CD4-positive, CD25-positive, alpha-beta regulatory T cell (primary cell): ENCODE measurements at regions not wholly inside any gene's neighbourhood (a gene's known extent, or its start where the extent isn't known, plus 50 kb on each side); places are given as distances from the start of the nearest gene placed in this dataset.

Experiments
- ATAC-seq, 2 donors: fragments of 150-1000 bp; cut with Tn5 transposase; one replicate each; pipeline ENCODE4 v1.10.0; 2021; ENCODE audit warnings: low read depth in 2 of 2, moderate number of reproducible peaks in 2 of 2, moderate library complexity in 1 of 2
- DNase-seq, 3 donors: peaks; one replicate each; pipeline versions ENCODE4 v3.0.0 to v3.0.0-alpha.2; 2012 to 2022; ENCODE audit warnings: mixed read lengths in 1 of 3
- H3K27ac ChIP-seq: one replicate; pipeline ENCODE4 v1.7.0; 2013; ENCODE audit warnings: mild to moderate bottlenecking, low read length; ENCODE audit not compliant: insufficient read depth, poor library complexity, severe bottlenecking
- H3K27me3 ChIP-seq: one replicate; pipeline ENCODE4 v1.7.0; 2013; ENCODE audit warnings: low read length; ENCODE audit not compliant: control insufficient read depth, insufficient read depth
- H3K36me3 ChIP-seq: one replicate; pipeline ENCODE4 v1.7.0; 2013; ENCODE audit warnings: mild to moderate bottlenecking, low read length, moderate library complexity; ENCODE audit not compliant: control insufficient read depth, insufficient read depth
- H3K4me1 ChIP-seq: 2 replicates; pipeline ENCODE4 v1.7.0; 2013; ENCODE audit warnings: mild to moderate bottlenecking, low read length; ENCODE audit not compliant: insufficient read depth, control insufficient read depth, poor library complexity, severe bottlenecking
- H3K4me3 ChIP-seq: one replicate; pipeline ENCODE4 v1.7.0; 2013; ENCODE audit warnings: low read depth, mild to moderate bottlenecking, low read length, moderate library complexity
- H3K9me3 ChIP-seq, 2 experiments: 1 replicate in 1 of 2; 2 replicates in 1 of 2; pipeline ENCODE4 v1.7.0; 2013; ENCODE audit warnings: low read length in 2 of 2, mild to moderate bottlenecking in 1 of 2, moderate library complexity in 1 of 2; ENCODE audit not compliant: control insufficient read depth in 2 of 2
- H3K27ac Mint-ChIP-seq, 3 donors: one replicate each; pipeline ENCODE4 v1.8.0; 2020 to 2022; ENCODE audit warnings: mild to moderate bottlenecking in 3 of 3, mixed read lengths in 3 of 3, moderate library complexity in 2 of 3
- H3K27me3 Mint-ChIP-seq: one replicate; pipeline ENCODE4 v1.8.0; 2022; ENCODE audit warnings: mild to moderate bottlenecking, mixed read lengths
- H3K36me3 Mint-ChIP-seq: one replicate; pipeline ENCODE4 v1.8.0; 2020; ENCODE audit warnings: mixed read lengths
- H3K4me1 Mint-ChIP-seq, 4 donors: one replicate each; pipeline ENCODE4 v1.8.0; 2020 to 2022; ENCODE audit warnings: mixed read lengths in 4 of 4, mild to moderate bottlenecking in 1 of 4
- H3K4me3 Mint-ChIP-seq, 4 donors: one replicate each; pipeline ENCODE4 v1.8.0; 2020 to 2022; ENCODE audit warnings: mild to moderate bottlenecking in 4 of 4, mixed read lengths in 4 of 4, moderate library complexity in 3 of 4
- H3K9me3 Mint-ChIP-seq, 7 donors: one replicate each; pipeline ENCODE4 v1.8.0; 2020 to 2022; ENCODE audit warnings: mixed read lengths in 7 of 7, mild to moderate bottlenecking in 3 of 7, moderate library complexity in 2 of 7

DNA sequence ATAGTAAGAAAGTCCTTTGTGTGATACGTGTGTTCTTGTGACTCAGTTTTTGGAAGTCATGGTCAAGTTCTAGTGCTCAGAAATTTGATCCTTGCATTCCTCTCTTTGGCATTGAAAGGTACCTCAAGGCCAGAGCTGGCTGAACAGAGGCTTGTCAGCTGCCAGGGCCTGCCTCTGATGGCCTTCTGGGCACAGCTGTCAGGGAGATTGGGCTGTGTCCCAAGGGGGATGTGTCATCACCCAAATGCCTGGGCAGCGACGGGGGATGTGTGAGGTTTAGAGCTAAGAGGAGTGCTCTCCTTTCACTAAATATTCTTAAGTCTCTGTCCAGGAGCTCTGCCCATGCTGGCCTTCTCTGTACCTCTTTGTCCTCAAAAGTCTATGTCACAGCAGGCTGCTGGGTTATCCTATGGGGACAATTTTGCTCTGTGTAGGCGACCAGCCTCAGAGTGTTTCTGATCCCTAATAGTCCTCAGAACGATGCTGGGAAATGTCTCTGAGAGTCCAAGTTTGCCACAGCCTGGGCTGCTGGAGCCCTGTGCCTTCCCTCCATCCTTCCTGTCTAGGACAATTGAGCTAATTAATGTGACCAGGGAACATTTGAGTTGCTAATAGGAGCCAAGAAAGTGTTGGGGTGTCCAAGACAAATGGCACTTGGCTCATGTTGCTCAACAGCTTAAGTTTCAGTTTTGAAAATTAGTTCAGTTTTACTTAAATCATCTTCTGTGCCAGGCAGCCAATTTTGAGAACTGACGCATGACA, 115.4 kb upstream of the ZNF521 start:
- ATAC-seq (no peak), DNase-seq (no peak)
- H3K4me1 Mint-ChIP-seq, result no peaks in the 10 kb centered on the region
- H3K27ac ChIP-seq, result no peak overlapping the region
- H3K27me3 Mint-ChIP-seq, result no peaks in the 10 kb centered on the region
- no peaks in the 10 kb centered on the region for H3K27me3 ChIP-seq
- no peak overlapping the region for H3K4me3 ChIP-seq
- H3K9me3 Mint-ChIP-seq, result peaks cover 0 to 8% (median 0%) of the 10 kb centered on the region in 7 donors
- H3K27ac Mint-ChIP-seq, result no peak overlapping the region
- no peaks in the 10 kb centered on the region for H3K4me1 ChIP-seq
- no peaks in the 10 kb centered on the region for H3K36me3 ChIP-seq
- no peaks in the 10 kb centered on the region for H3K36me3 Mint-ChIP-seq
- H3K9me3 ChIP-seq, result no peaks in the 10 kb centered on the region
- no peak overlapping the region for H3K4me3 Mint-ChIP-seq

DNA sequence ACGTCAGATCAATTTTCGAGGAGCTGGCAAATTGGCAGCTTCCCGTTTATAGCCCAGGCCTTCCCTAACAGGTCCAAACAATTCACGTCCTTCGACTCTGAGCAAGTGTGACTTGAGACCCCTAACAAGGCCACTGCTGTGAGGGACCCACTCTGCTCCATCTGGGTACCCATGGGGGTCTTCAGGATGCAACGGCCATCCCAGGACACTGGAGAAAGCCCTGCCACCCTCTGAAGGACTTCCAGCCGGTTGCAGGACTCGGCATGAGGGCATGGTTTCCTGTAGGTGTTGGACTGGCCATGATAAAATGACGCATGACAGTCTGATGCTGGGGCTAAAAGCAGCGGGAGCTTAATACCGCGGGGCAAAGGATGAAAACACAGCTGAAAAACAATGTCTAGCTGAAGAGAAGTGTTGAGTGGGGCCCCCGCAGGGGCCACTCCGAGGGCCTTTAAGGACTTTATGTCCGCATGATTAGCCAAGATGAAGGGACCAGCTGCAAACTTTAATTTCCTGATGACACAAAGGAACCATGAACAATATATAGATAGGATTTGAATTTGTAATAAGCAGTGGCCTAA, 113.3 kb upstream of the ZNF521 start:
- no peaks in the 10 kb centered on the region for H3K36me3 ChIP-seq
- no peak overlapping the region for H3K4me3 Mint-ChIP-seq

DNA sequence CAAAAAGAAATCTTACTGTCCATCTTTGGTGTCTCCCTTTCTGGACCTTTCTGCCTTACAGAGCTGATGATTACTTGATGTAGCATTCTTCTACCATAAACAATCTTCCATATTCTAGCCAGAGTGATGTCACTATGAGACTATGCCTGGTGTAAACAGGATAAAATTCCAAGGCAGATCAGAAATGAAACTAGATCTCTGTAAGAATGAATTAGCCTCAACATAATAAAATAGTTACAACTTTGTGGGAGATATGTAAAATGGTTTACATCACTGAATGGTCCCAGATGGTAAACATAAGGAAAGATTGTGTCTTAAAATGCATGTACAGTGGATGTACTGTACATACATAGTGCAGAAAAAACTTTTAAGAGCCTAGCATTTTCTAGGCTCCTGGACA, 112.3 kb upstream of the ZNF521 start:
- Mint-ChIP-seq H3K4me1 (no peaks in the 10 kb centered on the region), H3K9me3 (peaks cover 0 to 2% (median 0%) of the 10 kb centered on the region in 7 donors), H3K27ac (no peak overlapping the region), H3K27me3 (no peaks in the 10 kb centered on the region), H3K4me3 (no peak overlapping the region), H3K36me3 (no peaks in the 10 kb centered on the region)
- ATAC-seq (no peak), DNase-seq (no peak)
- Histone ChIP-seq H3K9me3 (no peaks in the 10 kb centered on the region), H3K27me3 (no peaks in the 10 kb centered on the region), H3K4me1 (no peaks in the 10 kb centered on the region), H3K4me3 (no peak overlapping the region), H3K36me3 (no peaks in the 10 kb centered on the region), H3K27ac (no peak overlapping the region)

More for the DNA sequence above, 113.3 kb upstream of the ZNF521 start:
- Histone ChIP-seq H3K4me3 (no peak overlapping the region), H3K9me3 (no peaks in the 10 kb centered on the region), H3K27me3 (no peaks in the 10 kb centered on the region), H3K4me1 (no peaks in the 10 kb centered on the region), H3K27ac (no peak overlapping the region)
- no peaks in the 10 kb centered on the region for H3K36me3 Mint-ChIP-seq
- no peak overlapping the region for H3K27ac Mint-ChIP-seq
- ATAC-seq, result no peak
- H3K9me3 Mint-ChIP-seq, result peaks cover 0 to 8% (median 0%) of the 10 kb centered on the region in 7 donors
- H3K4me1 Mint-ChIP-seq, result no peaks in the 10 kb centered on the region
- no peaks in the 10 kb centered on the region for H3K27me3 Mint-ChIP-seq
- no peak for DNase-seq

DNA sequence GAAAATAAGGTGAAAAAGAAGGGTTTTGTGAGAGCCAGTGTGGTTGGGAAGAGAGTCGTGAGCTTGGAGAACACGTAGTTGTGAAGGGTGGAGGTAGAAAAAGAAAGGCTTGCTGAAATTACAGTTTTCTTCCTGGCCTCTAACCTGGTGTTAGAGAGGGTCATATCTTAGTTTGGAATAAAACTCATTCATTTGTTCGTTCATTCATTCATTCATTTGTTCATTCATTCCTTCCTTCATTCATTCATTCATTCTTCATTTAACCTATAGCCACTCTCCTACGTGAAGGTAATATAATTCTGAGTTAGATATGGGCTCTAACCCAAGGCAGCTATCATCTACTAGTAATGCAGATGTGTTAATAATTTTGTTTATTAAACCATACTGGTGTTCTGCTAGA, 111.8 kb upstream of the ZNF521 start:
- Histone ChIP-seq H3K4me1 (no peaks in the 10 kb centered on the region), H3K36me3 (no peaks in the 10 kb centered on the region), H3K27ac (no peak overlapping the region), H3K4me3 (no peak overlapping the region), H3K9me3 (no peaks in the 10 kb centered on the region), H3K27me3 (no peaks in the 10 kb centered on the region)
- Mint-ChIP-seq H3K4me3 (no peak overlapping the region), H3K27me3 (no peaks in the 10 kb centered on the region), H3K36me3 (no peaks in the 10 kb centered on the region), H3K27ac (no peak overlapping the region), H3K9me3 (peaks cover 0 to 3% (median 0%) of the 10 kb centered on the region in 7 donors), H3K4me1 (no peaks in the 10 kb centered on the region)
- DNase-seq, result no peak
- no peak for ATAC-seq

DNA sequence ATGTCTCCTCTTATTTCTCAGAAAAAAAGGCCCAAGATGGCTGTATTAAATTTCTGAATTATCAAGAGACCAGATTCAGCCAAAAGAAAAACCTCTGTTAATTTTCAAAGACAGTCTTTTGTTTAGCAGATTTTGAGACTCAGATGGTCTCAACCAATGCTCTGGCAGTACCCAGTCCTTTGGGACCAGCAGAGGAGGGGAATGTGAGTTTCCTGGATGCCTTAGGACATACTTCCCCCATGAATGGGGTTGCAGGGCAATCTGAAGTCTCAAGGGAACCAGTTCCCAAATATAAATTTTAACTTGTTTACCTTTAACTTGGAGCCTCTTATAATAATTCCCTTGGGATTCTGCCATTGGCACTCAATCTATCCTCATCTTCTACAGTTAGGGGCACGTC, 107.8 kb upstream of the ZNF521 start:
- H3K4me1 Mint-ChIP-seq, result no peaks in the 10 kb centered on the region
- DNase-seq, result no peak
- Histone ChIP-seq H3K4me3 (no peak overlapping the region), H3K27ac (no peak overlapping the region), H3K4me1 (no peaks in the 10 kb centered on the region), H3K27me3 (no peaks in the 10 kb centered on the region), H3K9me3 (no peaks in the 10 kb centered on the region), H3K36me3 (no peaks in the 10 kb centered on the region)
- H3K9me3 Mint-ChIP-seq, result peaks cover 0 to 10% (median 0%) of the 10 kb centered on the region in 7 donors
- no peak overlapping the region for H3K4me3 Mint-ChIP-seq
- H3K36me3 Mint-ChIP-seq, result no peaks in the 10 kb centered on the region
- no peaks in the 10 kb centered on the region for H3K27me3 Mint-ChIP-seq
- no peak for ATAC-seq
- H3K27ac Mint-ChIP-seq, result no peak overlapping the region

DNA sequence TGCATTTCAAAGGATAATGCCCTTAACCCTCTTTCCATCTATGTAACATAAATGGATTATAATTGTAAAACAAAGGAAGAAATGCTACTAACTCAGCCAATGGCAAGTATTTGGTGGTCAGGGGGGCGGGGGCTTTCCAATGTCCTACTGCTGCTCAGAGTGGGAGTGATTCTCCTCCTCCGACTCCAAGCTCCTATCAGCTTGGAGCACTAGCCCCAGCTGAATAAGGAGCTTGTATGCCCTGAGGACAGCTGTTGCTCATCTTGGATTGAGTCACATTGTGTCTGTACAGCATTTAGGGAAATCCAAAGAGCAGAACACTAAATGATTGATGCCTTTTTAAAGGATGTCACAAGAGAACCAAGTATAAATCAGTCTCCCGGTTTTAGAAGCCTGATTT, 105.6 kb upstream of the ZNF521 start:
- Histone ChIP-seq H3K36me3 (no peaks in the 10 kb centered on the region), H3K27me3 (no peaks in the 10 kb centered on the region), H3K4me3 (no peak overlapping the region), H3K27ac (no peak overlapping the region), H3K4me1 (no peaks in the 10 kb centered on the region), H3K9me3 (no peaks in the 10 kb centered on the region)
- Mint-ChIP-seq H3K4me1 (no peaks in the 10 kb centered on the region), H3K27ac (no peak overlapping the region), H3K4me3 (no peak overlapping the region), H3K9me3 (peaks cover 0 to 10% (median 0%) of the 10 kb centered on the region in 7 donors), H3K36me3 (no peaks in the 10 kb centered on the region), H3K27me3 (no peaks in the 10 kb centered on the region)
- no peak for DNase-seq
- ATAC-seq, result no peak

DNA sequence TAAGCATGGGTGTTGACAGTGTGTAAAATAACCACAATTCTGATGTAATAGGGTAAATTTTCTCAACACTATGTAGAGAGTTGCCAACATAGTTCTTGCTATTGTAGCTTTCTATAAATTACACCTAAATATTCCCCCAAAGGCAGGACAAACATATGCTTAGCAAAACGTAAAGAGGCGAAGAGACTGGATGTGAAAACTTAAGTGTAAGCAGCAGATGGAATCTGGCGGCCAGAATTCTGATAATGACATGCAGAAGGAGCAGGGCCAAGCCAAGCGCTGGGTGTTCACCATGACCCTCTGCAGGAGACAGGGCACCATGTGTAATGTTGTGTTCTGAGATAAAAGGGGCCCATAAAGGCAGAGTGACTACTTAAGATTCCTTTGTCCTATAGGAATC, 105.2 kb upstream of the ZNF521 start:
- no peak for ATAC-seq
- Mint-ChIP-seq H3K9me3 (peaks cover 0 to 10% (median 0%) of the 10 kb centered on the region in 7 donors), H3K27ac (no peak overlapping the region), H3K4me3 (no peak overlapping the region), H3K27me3 (no peaks in the 10 kb centered on the region), H3K4me1 (no peaks in the 10 kb centered on the region), H3K36me3 (no peaks in the 10 kb centered on the region)
- Histone ChIP-seq H3K9me3 (no peaks in the 10 kb centered on the region), H3K27ac (no peak overlapping the region), H3K36me3 (no peaks in the 10 kb centered on the region), H3K27me3 (no peaks in the 10 kb centered on the region), H3K4me1 (no peaks in the 10 kb centered on the region), H3K4me3 (no peak overlapping the region)
- no peak for DNase-seq
